ENCODE measurements at regions not wholly inside any gene's neighbourhood (a gene's known extent, or its start where the extent isn't known, plus 50 kb on each side); places are given as distances from the start of the nearest gene placed in this dataset.

DNA sequence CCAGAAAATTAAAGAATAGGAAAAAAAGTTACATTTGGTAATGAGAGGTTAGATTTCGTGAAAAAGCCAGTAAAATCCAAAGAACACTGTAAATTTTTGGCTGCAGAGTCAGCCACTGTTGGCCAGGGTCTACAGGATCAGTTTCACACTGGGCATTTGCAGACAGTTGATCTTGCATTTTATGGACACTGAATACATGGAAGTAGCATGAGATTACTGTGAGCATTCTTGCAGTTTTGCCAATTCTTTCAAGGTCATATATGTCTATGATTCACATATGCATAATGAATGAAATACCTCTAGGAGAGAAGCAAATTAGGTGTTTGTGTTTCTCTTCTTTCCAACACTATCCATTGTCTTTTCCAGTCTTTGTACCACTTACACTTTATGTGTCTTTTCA, 200.8 kb upstream of the DPYD start:
- TF ChIP-seq EP300 (IDR thresholded peaks at IDR 0.05; ENCODE audit: borderline replicate concordance) (no peak), TAF1 (IDR thresholded peaks at IDR 0.05; ENCODE audit: low read depth) (no peak), EGR1 (IDR thresholded peaks at IDR 0.05) (no peak), NFIC (IDR thresholded peaks at IDR 0.05) (no peak), YY1 (IDR thresholded peaks at IDR 0.05; ENCODE audit: low read depth) (no peak), FOXM1 (IDR thresholded peaks at IDR 0.05; ENCODE audit: borderline replicate concordance, low read depth) (no peak), CEBPB (IDR thresholded peaks at IDR 0.05) (no peak), TCF12 (IDR thresholded peaks at IDR 0.05; ENCODE audit: low read depth) (no peak)
- TF ChIP-seq, protein P1, sequence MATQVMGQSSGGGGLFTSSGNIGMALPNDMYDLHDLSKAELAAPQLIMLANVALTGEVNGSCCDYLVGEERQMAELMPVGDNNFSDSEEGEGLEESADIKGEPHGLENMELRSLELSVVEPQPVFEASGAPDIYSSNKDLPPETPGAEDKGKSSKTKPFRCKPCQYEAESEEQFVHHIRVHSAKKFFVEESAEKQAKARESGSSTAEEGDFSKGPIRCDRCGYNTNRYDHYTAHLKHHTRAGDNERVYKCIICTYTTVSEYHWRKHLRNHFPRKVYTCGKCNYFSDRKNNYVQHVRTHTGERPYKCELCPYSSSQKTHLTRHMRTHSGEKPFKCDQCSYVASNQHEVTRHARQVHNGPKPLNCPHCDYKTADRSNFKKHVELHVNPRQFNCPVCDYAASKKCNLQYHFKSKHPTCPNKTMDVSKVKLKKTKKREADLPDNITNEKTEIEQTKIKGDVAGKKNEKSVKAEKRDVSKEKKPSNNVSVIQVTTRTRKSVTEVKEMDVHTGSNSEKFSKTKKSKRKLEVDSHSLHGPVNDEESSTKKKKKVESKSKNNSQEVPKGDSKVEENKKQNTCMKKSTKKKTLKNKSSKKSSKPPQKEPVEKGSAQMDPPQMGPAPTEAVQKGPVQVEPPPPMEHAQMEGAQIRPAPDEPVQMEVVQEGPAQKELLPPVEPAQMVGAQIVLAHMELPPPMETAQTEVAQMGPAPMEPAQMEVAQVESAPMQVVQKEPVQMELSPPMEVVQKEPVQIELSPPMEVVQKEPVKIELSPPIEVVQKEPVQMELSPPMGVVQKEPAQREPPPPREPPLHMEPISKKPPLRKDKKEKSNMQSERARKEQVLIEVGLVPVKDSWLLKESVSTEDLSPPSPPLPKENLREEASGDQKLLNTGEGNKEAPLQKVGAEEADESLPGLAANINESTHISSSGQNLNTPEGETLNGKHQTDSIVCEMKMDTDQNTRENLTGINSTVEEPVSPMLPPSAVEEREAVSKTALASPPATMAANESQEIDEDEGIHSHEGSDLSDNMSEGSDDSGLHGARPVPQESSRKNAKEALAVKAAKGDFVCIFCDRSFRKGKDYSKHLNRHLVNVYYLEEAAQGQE (IDR thresholded peaks at IDR 0.05; ENCODE audit: low read depth): no peak
- TF ChIP-seq, protein P2, sequence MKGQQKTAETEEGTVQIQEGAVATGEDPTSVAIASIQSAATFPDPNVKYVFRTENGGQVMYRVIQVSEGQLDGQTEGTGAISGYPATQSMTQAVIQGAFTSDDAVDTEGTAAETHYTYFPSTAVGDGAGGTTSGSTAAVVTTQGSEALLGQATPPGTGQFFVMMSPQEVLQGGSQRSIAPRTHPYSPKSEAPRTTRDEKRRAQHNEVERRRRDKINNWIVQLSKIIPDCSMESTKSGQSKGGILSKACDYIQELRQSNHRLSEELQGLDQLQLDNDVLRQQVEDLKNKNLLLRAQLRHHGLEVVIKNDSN (IDR thresholded peaks at IDR 0.05): no peak

All from Ishikawa (cell line).